ENCODE measurements at regions not wholly inside any gene's neighbourhood (a gene's known extent, or its start where the extent isn't known, plus 50 kb on each side); places are given as distances from the start of the nearest gene placed in this dataset.

GRCh38 chr18:27667064-27667463 lies 482.0 kb upstream of the CHST9 start:
- in situ Hi-C loops (cut with HindIII; ENCODE audit: low pct_ligation_motif_present, low pct_unique_long_range_greater_than_20kb, low sequenced_read_pairs), result no loop called here
- no peak for DNase-seq

GRCh38 chr18:27666016-27666415 lies 480.9 kb upstream of the CHST9 start:
- in situ Hi-C loops (cut with HindIII; ENCODE audit: low pct_ligation_motif_present, low pct_unique_long_range_greater_than_20kb, low sequenced_read_pairs), result no loop called here
- DNase-seq, result no peak

GRCh38 chr18:27665264-27665799 lies 480.2 kb upstream of the CHST9 start:
- in situ Hi-C loops (cut with HindIII; ENCODE audit: low pct_ligation_motif_present, low pct_unique_long_range_greater_than_20kb, low sequenced_read_pairs), result no loop called here
- DNase-seq, result no peak

- in situ Hi-C loops (cut with HindIII; ENCODE audit: low pct_ligation_motif_present, low pct_unique_long_range_greater_than_20kb, low sequenced_read_pairs), result no loop called here
Measured at GRCh38 chr18:27662949-27663348, 477.8 kb upstream of the CHST9 start.

GRCh38 chr18:27662537-27662936 lies 477.4 kb upstream of the CHST9 start:
- DNase-seq, result no peak
- in situ Hi-C loops (cut with HindIII; ENCODE audit: low pct_ligation_motif_present, low pct_unique_long_range_greater_than_20kb, low sequenced_read_pairs), result no loop called here

More at GRCh38 chr18:27662949-27663348, 477.8 kb upstream of the CHST9 start:
- DNase-seq, result no peak

GRCh38 chr18:27661320-27662018 lies 476.4 kb upstream of the CHST9 start:
- in situ Hi-C loops (cut with HindIII; ENCODE audit: low pct_ligation_motif_present, low pct_unique_long_range_greater_than_20kb, low sequenced_read_pairs), result no loop called here
- DNase-seq, result no peak

GRCh38 chr18:27656905-27657304 lies 471.8 kb upstream of the CHST9 start:
- no peak for DNase-seq
- in situ Hi-C loops (cut with HindIII; ENCODE audit: low pct_ligation_motif_present, low pct_unique_long_range_greater_than_20kb, low sequenced_read_pairs), result no loop called here

GRCh38 chr18:27656167-27656778 lies 471.2 kb upstream of the CHST9 start:
- in situ Hi-C loops (cut with HindIII; ENCODE audit: low pct_ligation_motif_present, low pct_unique_long_range_greater_than_20kb, low sequenced_read_pairs), result no loop called here
- DNase-seq, result peak; percentile 81

GRCh38 chr18:27653247-27653646 lies 468.1 kb upstream of the CHST9 start:
- in situ Hi-C loops (cut with HindIII; ENCODE audit: low pct_ligation_motif_present, low pct_unique_long_range_greater_than_20kb, low sequenced_read_pairs), result no loop called here
- no peak for DNase-seq

GRCh38 chr18:27652480-27653121 lies 467.5 kb upstream of the CHST9 start:
- no peak for DNase-seq
- in situ Hi-C loops (cut with HindIII; ENCODE audit: low pct_ligation_motif_present, low pct_unique_long_range_greater_than_20kb, low sequenced_read_pairs), result no loop called here

GRCh38 chr18:27649621-27650020 lies 464.5 kb upstream of the CHST9 start:
- no peak for DNase-seq
- in situ Hi-C loops (cut with HindIII; ENCODE audit: low pct_ligation_motif_present, low pct_unique_long_range_greater_than_20kb, low sequenced_read_pairs), result no loop called here

- peak; percentile 13 for DNase-seq
- in situ Hi-C loops (cut with HindIII; ENCODE audit: low pct_ligation_motif_present, low pct_unique_long_range_greater_than_20kb, low sequenced_read_pairs), result no loop called here
Measured at GRCh38 chr18:27645929-27646328, 460.8 kb upstream of the CHST9 start.

GRCh38 chr18:27636576-27637085 lies 451.5 kb upstream of the CHST9 start:
- DNase-seq, result no peak
- in situ Hi-C loops (cut with HindIII; ENCODE audit: low pct_ligation_motif_present, low pct_unique_long_range_greater_than_20kb, low sequenced_read_pairs), result no loop called here

GRCh38 chr18:27632706-27633105 lies 447.6 kb upstream of the CHST9 start:
- in situ Hi-C loops (cut with HindIII; ENCODE audit: low pct_ligation_motif_present, low pct_unique_long_range_greater_than_20kb, low sequenced_read_pairs), result no loop called here
- DNase-seq, result no peak

- no peak for DNase-seq
- in situ Hi-C loops (cut with HindIII; ENCODE audit: low pct_ligation_motif_present, low pct_unique_long_range_greater_than_20kb, low sequenced_read_pairs), result no loop called here
Measured at GRCh38 chr18:27627927-27628326, 442.8 kb upstream of the CHST9 start.

GRCh38 chr18:27621236-27621890 lies 436.3 kb upstream of the CHST9 start:
- in situ Hi-C loops (cut with HindIII; ENCODE audit: low pct_ligation_motif_present, low pct_unique_long_range_greater_than_20kb, low sequenced_read_pairs), result no loop called here
- DNase-seq, result no peak

- no peak for DNase-seq
- in situ Hi-C loops (cut with HindIII; ENCODE audit: low pct_ligation_motif_present, low pct_unique_long_range_greater_than_20kb, low sequenced_read_pairs), result no loop called here
Measured at GRCh38 chr18:27619906-27620305, 434.8 kb upstream of the CHST9 start.

- no peak for DNase-seq
- in situ Hi-C loops (cut with HindIII; ENCODE audit: low pct_ligation_motif_present, low pct_unique_long_range_greater_than_20kb, low sequenced_read_pairs), result no loop called here
Measured at GRCh38 chr18:27619090-27619772, 434.1 kb upstream of the CHST9 start.

Data from ACHN (cell line).